Effector CD4-positive, alpha-beta T cell (primary cell): ENCODE measurements at regions not wholly inside any gene's neighbourhood (a gene's known extent, or its start where the extent isn't known, plus 50 kb on each side); places are given as distances from the start of the nearest gene placed in this dataset.

Experiments
- DNase-seq: peaks from one replicate; pipeline ENCODE4 v3.0.0-alpha.2; 2020

- no peak for DNase-seq
Observed at GRCh38 chr3:194805546-194805945, 119.9 kb downstream of the FAM43A start.

DNA sequence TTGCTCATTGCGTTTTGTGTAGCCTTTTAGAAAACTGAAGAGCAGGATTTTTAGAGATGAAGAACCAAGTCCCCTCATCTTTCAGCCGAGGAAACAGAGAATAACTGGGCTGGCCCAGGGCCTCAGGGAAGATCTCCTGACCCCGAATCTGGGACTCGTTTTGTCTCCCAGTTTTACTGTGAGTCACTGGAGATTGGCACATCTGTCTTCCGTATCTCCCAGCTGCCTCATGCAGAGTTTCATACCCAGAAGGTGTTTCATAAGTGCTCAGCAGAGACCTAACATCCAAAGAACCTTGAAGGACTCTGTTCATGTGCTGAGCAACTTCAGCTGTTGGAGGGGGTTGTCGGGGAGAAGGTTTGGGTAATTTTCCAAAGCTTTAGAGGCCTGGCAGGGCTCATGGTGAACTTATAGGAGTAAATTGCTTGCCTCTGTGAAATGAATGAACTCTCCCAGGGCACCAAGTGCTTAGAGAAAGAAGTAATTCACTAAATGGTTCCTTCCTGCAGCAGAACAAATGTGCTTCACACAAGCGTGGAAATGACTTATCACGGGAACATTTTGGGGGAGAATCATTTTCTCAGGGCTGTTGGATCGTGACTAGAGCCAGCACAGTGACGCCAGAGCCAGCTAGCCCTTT is 121.4 kb downstream of the FAM43A start:
- DNase-seq: no peak

- no peak for DNase-seq
Observed at GRCh38 chr3:194808640-194809097, 123.0 kb downstream of the FAM43A start.

GRCh38 chr3:194809382-194809781 is 123.7 kb downstream of the FAM43A start:
- no peak for DNase-seq

GRCh38 chr3:194810076-194810475 is 124.4 kb downstream of the FAM43A start:
- DNase-seq: no peak

DNA sequence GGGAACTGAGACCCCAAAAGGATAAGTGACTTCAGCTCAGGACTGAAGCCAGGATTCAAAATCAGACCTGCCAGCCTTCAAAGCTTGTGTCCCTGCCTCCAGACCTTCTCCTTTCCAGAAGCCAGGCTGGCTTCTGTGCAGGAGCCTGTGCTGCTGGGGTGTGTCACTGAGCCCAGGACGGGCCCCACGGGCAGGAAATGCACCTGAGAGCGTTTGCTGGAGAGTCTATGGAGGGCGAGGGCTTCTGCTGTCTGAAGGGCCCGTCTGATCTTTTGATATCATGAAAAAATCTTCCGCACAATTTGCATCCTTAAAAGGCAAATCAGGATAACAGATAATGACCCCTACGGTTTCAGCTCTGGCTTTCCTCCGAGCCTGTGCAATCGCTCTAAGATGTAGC is 125.4 kb downstream of the FAM43A start:
- no peak for DNase-seq

- DNase-seq: no peak
Observed at GRCh38 chr3:194812176-194812575, 126.5 kb downstream of the FAM43A start.

DNA sequence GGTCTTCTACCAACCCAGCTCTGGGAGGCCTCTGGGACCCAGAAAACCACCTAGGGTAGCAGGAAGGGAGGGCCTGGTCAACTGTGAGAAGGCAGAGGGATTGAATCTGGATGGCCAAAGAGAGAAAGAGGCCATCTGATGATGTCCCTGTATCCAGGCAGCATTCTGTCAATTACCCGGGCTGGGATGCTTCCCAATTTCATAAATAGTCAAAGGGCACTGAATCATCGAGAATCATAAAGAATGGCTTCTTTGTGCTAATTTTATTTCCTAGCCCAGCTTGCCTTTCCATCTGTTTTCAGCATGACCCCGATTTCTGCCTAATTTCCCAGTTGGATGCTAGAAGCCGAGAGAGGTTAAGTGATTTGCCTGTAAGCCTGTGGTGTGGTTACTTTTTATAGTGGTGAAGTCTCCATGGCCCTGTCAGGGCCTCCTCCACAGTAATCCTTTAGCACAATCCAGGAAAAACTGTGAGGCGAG is 129.2 kb downstream of the FAM43A start:
- no peak for DNase-seq

DNA sequence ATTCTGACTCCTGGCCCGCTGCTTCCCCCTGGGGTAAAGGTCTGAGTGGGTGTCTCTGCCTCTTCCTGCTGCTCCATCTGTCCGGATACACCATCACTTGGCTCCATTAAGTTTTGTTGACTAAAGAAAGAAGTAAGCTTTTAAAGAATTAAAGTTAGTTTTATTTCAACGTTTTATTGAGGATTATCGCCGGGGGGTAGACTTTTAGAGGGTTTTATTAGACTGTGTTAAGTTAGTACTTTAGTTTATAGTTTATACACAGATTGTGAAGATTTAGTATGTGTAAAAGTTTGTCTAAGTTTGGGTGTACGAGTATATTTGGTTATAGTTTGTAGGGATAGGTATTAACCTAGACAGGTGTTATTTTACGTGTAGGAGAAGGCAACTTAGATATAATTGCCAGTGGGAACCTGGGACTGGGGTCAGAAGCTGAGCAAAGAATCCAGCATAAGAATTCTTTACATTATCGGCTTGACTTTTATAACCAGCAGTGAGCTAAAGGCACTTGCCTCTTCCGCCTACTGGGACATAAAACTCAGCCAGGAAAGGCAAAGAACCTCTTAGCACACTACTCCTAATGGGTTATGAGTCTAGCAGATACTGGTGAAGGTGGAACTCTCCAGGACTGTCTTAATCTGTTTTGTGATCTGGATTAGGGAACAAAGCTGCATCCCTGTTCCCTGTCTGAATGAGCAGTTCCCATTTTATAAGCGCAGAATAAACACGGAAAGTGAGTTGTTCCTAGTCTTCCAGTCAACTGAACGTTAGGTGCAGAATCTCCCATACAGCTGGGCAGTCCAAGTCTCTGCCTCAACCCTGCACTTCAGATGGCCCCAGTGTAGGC is 131.3 kb downstream of the FAM43A start:
- no peak for DNase-seq

- no peak for DNase-seq
Observed at GRCh38 chr3:194817592-194817930, 131.9 kb downstream of the FAM43A start.

GRCh38 chr3:194817936-194818335 is 132.3 kb downstream of the FAM43A start:
- no peak for DNase-seq

DNA sequence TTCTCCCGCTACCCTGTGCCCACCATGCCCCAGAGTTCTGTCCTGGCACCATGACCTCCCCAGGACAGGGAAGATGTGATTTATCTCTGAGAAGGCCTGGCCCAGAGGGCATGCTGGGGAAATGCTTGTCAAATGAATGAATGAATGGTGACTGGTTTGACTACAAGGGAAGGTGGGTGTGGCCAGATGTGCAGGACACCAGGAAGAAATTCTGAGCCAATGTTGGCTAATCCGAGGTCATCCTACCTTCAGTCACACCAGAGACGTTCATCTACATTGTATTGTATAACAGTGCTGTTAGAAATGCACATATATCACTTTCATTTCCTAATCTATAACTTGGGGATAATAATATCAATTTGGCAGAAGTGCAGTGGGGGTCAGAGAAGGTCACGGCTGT is 138.4 kb downstream of the FAM43A start:
- no peak for DNase-seq

- no peak for DNase-seq
Observed at GRCh38 chr3:194824701-194825111, 139.0 kb downstream of the FAM43A start.

GRCh38 chr3:194826594-194826993 is 140.9 kb downstream of the FAM43A start:
- no peak for DNase-seq

GRCh38 chr3:194827486-194827885 is 141.8 kb downstream of the FAM43A start:
- DNase-seq: no peak

GRCh38 chr3:194828116-194828515 is 142.4 kb downstream of the FAM43A start:
- no peak for DNase-seq

- DNase-seq: no peak
Observed at GRCh38 chr3:194828926-194829325, 143.2 kb downstream of the FAM43A start.

- no peak for DNase-seq
Observed at GRCh38 chr3:194830401-194830800, 144.7 kb downstream of the FAM43A start.

GRCh38 chr3:194830978-194831377 is 145.3 kb downstream of the FAM43A start:
- no peak for DNase-seq

DNA sequence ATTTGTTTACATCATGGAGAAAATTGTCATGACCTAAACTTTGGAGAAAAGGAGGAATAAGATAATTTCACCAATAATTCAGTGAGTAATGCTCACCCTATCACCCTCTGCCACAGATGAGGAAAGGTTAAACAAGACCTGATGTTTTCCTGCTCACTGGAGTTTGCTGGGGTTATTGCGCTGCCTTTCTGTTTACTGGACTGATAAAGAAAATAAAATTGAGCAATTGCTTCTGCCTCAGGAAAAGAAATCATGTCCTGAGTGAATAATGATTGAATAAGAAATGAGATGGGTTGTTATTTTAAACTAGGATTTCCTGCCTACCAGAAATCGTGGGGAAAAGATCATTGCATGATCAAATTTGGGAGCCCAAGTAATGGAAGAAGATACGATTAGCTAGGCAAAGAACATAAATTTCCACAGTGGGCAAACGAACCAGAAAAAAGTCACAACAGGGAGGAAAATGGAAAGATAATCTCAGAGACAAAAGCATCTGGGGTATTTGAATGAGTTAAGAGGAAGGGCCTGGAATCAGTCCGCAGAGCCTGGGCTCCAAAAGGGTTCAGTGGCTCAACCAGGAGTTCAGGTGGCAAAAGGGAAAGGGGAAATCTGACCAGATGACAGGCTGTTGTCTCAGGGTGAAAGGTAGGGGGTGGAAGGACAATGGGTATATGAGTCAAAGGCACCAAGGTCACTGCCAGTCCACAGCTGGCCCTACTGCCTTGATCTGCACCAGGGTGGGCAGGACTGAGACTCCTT is 146.8 kb downstream of the FAM43A start:
- DNase-seq: no peak

- DNase-seq: no peak
Observed at GRCh38 chr3:194833114-194833910, 147.6 kb downstream of the FAM43A start.

- DNase-seq: no peak
Observed at GRCh38 chr3:194836661-194837060, 151.0 kb downstream of the FAM43A start.
